B cell (primary cell): ENCODE measurements at regions not wholly inside any gene's neighbourhood (a gene's known extent, or its start where the extent isn't known, plus 50 kb on each side); places are given as distances from the start of the nearest gene placed in this dataset.
"Not testable (repeated sequence)": the region's sequence is repeated elsewhere in the genome, so short reads cannot be mapped to it uniquely, and the experiment has no call there.

Experiments used
- ATAC-seq: fragments of 200-7000 bp; cut with Tn5 transposase; one replicate; pipeline ENCODE4 v1.10.0; 2021; ENCODE audit warnings: low read depth, mild to moderate bottlenecking, moderate number of reproducible peaks, moderate library complexity
- CTCF ChIA-PET: fragments of 350-600 bp; sonication (Branson Sonifier 250); formaldehyde crosslinking; loops from one replicate; lab custom pipeline; 2021; ENCODE audit warnings: antibody characterized with exemption, inconsistent platforms; lab: Charles Lee
- POLR2A ChIA-PET: fragments of 350-600 bp; sonication (Branson Sonifier 250); formaldehyde crosslinking; loops from one replicate; lab custom pipeline; 2021; ENCODE audit warnings: antibody characterized with exemption; lab: Charles Lee
- DNase-seq: peaks from one replicate; pipeline ENCODE4 v3.0.0; 2013
- H2AFZ ChIP-seq: 2 replicates; pipeline ENCODE4 v1.6.1; 2012; ENCODE audit warnings: mild to moderate bottlenecking, low read depth, low read length; ENCODE audit not compliant: insufficient read depth, poor library complexity, severe bottlenecking
- H3K27ac ChIP-seq, 2 donors: 1 replicate in 1 of 2; 2 replicates in 1 of 2; pipeline ENCODE4 v1.5.1; 2012 to 2013; ENCODE audit warnings: low read length in 2 of 2, mild to moderate bottlenecking in 2 of 2, moderate library complexity in 1 of 2
- H3K27me3 ChIP-seq, 4 experiments: fragments of 200-600 bp in 1 of 4; sonication (generic) in 1 of 4; replicated peaks in 1 of 4; 1 replicate in 2 of 4; 2 replicates in 2 of 4; pipeline versions ENCODE4 v1.6.1 to v1.7.0; 2013 to 2016; ENCODE audit warnings: low read length in 3 of 4, mild to moderate bottlenecking in 2 of 4, mixed read lengths in 1 of 4, moderate library complexity in 1 of 4; ENCODE audit not compliant: insufficient read depth in 4 of 4, control insufficient read depth in 3 of 4; ENCODE audit errors: control extremely low read depth in 1 of 4
- H3K36me3 ChIP-seq, 2 experiments: replicated peaks in 1 of 2; 1 replicate in 1 of 2; 2 replicates in 1 of 2; pipeline versions ENCODE4 v1.6.1 to v1.7.1; 2013; ENCODE audit warnings: low read length in 1 of 2; ENCODE audit not compliant: insufficient read depth in 2 of 2, control insufficient read depth in 1 of 2; ENCODE audit errors: control extremely low read depth in 1 of 2, extremely low read depth in 1 of 2
- H3K4me1 ChIP-seq, 2 donors: fragments of 200-600 bp in 1 of 2; sonication (generic) in 1 of 2; 1 replicate in 1 of 2; 2 replicates in 1 of 2; pipeline versions ENCODE4 v1.5.1 to v1.6.1; 2013 to 2017; ENCODE audit warnings: low read length in 2 of 2; ENCODE audit not compliant: control insufficient read depth in 2 of 2, insufficient read depth in 2 of 2
- H3K4me2 ChIP-seq: replicated peaks from 2 replicates; pipeline ENCODE3; 2012; ENCODE audit warnings: mild to moderate bottlenecking, low read depth, low read length; ENCODE audit not compliant: poor library complexity, severe bottlenecking
- H3K4me3 ChIP-seq, 5 experiments: fragments of 200-600 bp in 1 of 5; sonication (generic) in 1 of 5; 1 replicate in 3 of 5; 2 replicates in 2 of 5; pipeline versions ENCODE4 v1.5.1 to v1.7.0; 2011 to 2016; ENCODE audit warnings: low read length in 4 of 5, mild to moderate bottlenecking in 4 of 5, low read depth in 2 of 5, control low read depth in 1 of 5, moderate library complexity in 1 of 5; ENCODE audit not compliant: insufficient read depth in 1 of 5; ENCODE audit errors: control extremely low read depth in 1 of 5, extremely low read depth in 1 of 5
- H3K79me2 ChIP-seq: fragments of 200-600 bp; sonication (generic); one replicate; pipeline ENCODE4 v1.6.0; 2016; ENCODE audit warnings: low read length; ENCODE audit not compliant: control insufficient read depth, insufficient read depth
- H3K9ac ChIP-seq: fragments of 200-600 bp; sonication (generic); 2 replicates; pipeline ENCODE4 v1.6.1; 2017; ENCODE audit warnings: mild to moderate bottlenecking, low read length, moderate library complexity
- H3K9me3 ChIP-seq, 3 donors: one replicate each; pipeline versions ENCODE4 v1.6.1 to v1.7.1; 2013; ENCODE audit warnings: low read length in 2 of 3; ENCODE audit not compliant: control insufficient read depth in 2 of 3, insufficient read depth in 1 of 3; ENCODE audit errors: control extremely low read depth in 1 of 3
- H4K20me1 ChIP-seq: 2 replicates; pipeline ENCODE4 v1.6.0; 2012; ENCODE audit warnings: mild to moderate bottlenecking, low read length; ENCODE audit not compliant: insufficient read depth, control insufficient read depth, poor library complexity, severe bottlenecking
- H3K27ac Mint-ChIP-seq: one replicate; pipeline ENCODE4 v1.8.0; 2021; ENCODE audit warnings: mixed read lengths
- H3K27me3 Mint-ChIP-seq: one replicate; pipeline ENCODE4 v1.8.0; 2021; ENCODE audit warnings: mixed read lengths
- H3K4me1 Mint-ChIP-seq: one replicate; pipeline ENCODE4 v1.8.0; 2021; ENCODE audit warnings: mixed read lengths
- H3K4me3 Mint-ChIP-seq: one replicate; pipeline ENCODE4 v1.8.0; 2021; ENCODE audit warnings: mixed read lengths
- H3K9me3 Mint-ChIP-seq: one replicate; pipeline ENCODE4 v1.8.0; 2022; ENCODE audit warnings: mixed read lengths; ENCODE audit not compliant: insufficient read depth
- CTCF ChIP-seq: fragments of 200-600 bp; IDR thresholded peaks from one replicate; pipeline ENCODE4 v1.8.0; 2022; ENCODE audit warnings: antibody characterized with exemption, mild to moderate bottlenecking
- EZH2 ChIP-seq: IDR thresholded peaks from 2 replicates; pipeline ENCODE4 v1.6.1; 2012; ENCODE audit warnings: borderline replicate concordance, low read depth, mild to moderate bottlenecking, moderate library complexity, low read length; ENCODE audit not compliant: insufficient read depth, poor library complexity, severe bottlenecking
- whole genome bisulfite sequencing: methylation state at CpG from one replicate; pipeline ENCODE4 v1.1.5; 2013; ENCODE audit warnings: missing lambda C conversion rate; ENCODE audit not compliant: insufficient coverage; 5-methylcytosine and 5-hydroxymethylcytosine counted together
- intact Hi-C: fragments of 100-400 bp; cut with micrococcal nuclease; formaldehyde crosslinking; loops from one replicate; pipeline ENCODE4 v1.10.0; 2022

GRCh38 chr12:88677464-88677863, 97.2 kb upstream of the KITLG start:
- CTCF ChIA-PET, result no interaction called here

GRCh38 chr12:88667615-88668014, 87.3 kb upstream of the KITLG start:
- H3K27ac ChIP-seq, H3K27ac Mint-ChIP-seq, H3K9ac ChIP-seq, H3K4me1 ChIP-seq, H2AFZ ChIP-seq, H3K4me3 Mint-ChIP-seq, DNase-seq, H3K27me3 ChIP-seq, POLR2A ChIA-PET, H3K4me1 Mint-ChIP-seq, H3K79me2 ChIP-seq, CTCF ChIA-PET, intact Hi-C loops, H3K9me3 ChIP-seq, ATAC-seq, H3K4me2 ChIP-seq, H3K4me3 ChIP-seq, H3K27me3 Mint-ChIP-seq, H3K36me3 ChIP-seq, H3K9me3 Mint-ChIP-seq, H4K20me1 ChIP-seq: not testable (repeated sequence)
- WGBS, result 81% methylated on average over 5 of the region's 5 CpGs

More at GRCh38 chr12:88677464-88677863, 97.2 kb upstream of the KITLG start:
- Histone ChIP-seq H3K9ac (no peak overlapping the region), H3K4me2 (no peak overlapping the region), H4K20me1 (no peaks in the 10 kb centered on the region), H2AFZ (no peak overlapping the region), H3K27ac (no peak overlapping the region), H3K9me3 (peaks cover 0 to 5% (median 0%) of the 10 kb centered on the region in 3 donors), H3K36me3 (no peaks in the 10 kb centered on the region), H3K4me3 (no peak overlapping the region), H3K4me1 (no peaks in the 10 kb centered on the region), H3K27me3 (no peaks in the 10 kb centered on the region), H3K79me2 (no peaks in the 10 kb centered on the region)
- ATAC-seq (no peak), DNase-seq (no peak)
- TF ChIP-seq EZH2, result no peak
- TF ChIP-seq CTCF, result no peak
- Mint-ChIP-seq H3K9me3 (no peaks in the 10 kb centered on the region), H3K27me3 (no peaks in the 10 kb centered on the region), H3K4me1 (no peaks in the 10 kb centered on the region), H3K27ac (no peak overlapping the region), H3K4me3 (no peak overlapping the region)
- POLR2A ChIA-PET, result no interaction called here
- intact Hi-C loops, result no loop called here
